Fibroblast of mammary gland (primary cell): ENCODE measurements at regions not wholly inside any gene's neighbourhood (a gene's known extent, or its start where the extent isn't known, plus 50 kb on each side); places are given as distances from the start of the nearest gene placed in this dataset.

Experiments
- DNase-seq: peaks from one replicate; pipeline ENCODE4 v3.0.0-alpha.2; 2010; ENCODE audit warnings: low read depth
- H3K4me3 ChIP-seq: 2 replicates; pipeline ENCODE4 v1.5.1; 2011; ENCODE audit warnings: low read depth, mild to moderate bottlenecking, low read length, moderate library complexity; ENCODE audit not compliant: control insufficient read depth
- TF ChIP-seq, protein P1 (sequence below): conservative IDR thresholded peaks from 2 replicates; pipeline ENCODE4 v1.5.1; 2011; ENCODE audit warnings: low read depth, low read length, inconsistent platforms; ENCODE audit not compliant: control insufficient read depth, insufficient read depth

DNA sequence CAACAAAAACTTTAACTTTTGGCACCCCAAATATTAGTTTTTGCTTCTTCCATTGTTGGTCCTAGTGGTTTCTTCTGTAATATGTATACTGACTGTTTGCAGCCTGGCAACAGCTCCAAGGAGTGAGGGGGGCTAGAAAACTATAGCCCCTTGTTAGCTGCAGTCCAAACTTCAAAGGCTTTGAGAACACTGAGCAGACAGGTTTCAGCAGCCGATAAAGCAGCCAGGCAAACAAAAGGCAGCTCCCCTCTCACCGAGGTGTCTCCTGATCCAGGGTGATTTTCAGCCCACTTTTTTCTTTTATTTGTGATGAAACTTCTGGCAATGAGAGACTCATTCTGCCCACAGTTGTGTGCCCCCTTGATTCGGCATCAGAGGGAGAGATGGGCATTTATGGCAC is 80.7 kb downstream of the OLIG3 start:
- H3K4me3 ChIP-seq: no peak overlapping the region
- no peak for DNase-seq
- TF ChIP-seq, protein P1, sequence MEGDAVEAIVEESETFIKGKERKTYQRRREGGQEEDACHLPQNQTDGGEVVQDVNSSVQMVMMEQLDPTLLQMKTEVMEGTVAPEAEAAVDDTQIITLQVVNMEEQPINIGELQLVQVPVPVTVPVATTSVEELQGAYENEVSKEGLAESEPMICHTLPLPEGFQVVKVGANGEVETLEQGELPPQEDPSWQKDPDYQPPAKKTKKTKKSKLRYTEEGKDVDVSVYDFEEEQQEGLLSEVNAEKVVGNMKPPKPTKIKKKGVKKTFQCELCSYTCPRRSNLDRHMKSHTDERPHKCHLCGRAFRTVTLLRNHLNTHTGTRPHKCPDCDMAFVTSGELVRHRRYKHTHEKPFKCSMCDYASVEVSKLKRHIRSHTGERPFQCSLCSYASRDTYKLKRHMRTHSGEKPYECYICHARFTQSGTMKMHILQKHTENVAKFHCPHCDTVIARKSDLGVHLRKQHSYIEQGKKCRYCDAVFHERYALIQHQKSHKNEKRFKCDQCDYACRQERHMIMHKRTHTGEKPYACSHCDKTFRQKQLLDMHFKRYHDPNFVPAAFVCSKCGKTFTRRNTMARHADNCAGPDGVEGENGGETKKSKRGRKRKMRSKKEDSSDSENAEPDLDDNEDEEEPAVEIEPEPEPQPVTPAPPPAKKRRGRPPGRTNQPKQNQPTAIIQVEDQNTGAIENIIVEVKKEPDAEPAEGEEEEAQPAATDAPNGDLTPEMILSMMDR: no peak

DNA sequence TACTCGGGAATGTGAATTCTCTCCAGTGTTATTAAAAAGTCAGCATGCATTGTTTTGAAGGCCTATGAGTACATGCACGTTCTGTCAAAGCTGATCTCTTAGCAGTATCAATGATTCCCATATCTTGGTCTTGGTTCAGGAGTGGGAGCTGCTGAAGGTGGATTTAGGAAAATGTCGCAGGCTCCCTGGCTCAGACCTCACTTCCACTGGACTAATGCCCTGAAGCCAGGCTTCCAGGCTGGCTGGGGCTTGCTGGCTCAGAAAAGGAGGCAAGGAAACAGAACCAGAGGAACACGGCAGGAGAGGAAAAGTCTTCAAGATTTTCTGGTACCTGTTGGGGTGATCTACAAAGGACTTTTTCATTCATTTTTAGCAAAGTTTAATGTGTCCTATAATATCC is 81.6 kb downstream of the OLIG3 start:
- peak; percentile 12 for DNase-seq

GRCh38 chr6:137409266-137409777 is 84.9 kb downstream of the OLIG3 start:
- no peak overlapping the region for H3K4me3 ChIP-seq
- TF ChIP-seq, protein P1: no peak
- no peak for DNase-seq

More for the DNA sequence above, 81.6 kb downstream of the OLIG3 start:
- no peak overlapping the region for H3K4me3 ChIP-seq
- TF ChIP-seq, protein P1: no peak

DNA sequence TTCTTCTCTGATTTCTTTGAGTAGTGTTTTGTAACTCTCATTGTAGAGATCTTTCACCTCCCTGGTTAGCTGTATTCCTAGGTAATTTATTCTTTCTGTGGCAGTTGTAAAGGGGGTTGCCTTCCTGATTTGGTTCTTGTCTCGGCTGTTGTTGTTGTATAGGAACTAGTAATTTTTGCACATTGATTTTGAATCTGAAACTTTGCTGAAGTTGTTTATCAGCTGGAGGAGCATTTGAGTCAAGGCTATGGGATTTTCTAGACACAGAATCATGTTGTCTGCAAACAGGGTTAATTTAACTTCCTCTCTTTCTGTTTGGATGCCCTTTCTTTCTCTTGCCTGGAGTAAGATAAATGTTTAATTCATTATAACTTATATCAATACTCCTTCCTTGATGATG is 86.4 kb downstream of the OLIG3 start:
- no peak for DNase-seq
- no peak overlapping the region for H3K4me3 ChIP-seq
- TF ChIP-seq, protein P1: no peak

DNA sequence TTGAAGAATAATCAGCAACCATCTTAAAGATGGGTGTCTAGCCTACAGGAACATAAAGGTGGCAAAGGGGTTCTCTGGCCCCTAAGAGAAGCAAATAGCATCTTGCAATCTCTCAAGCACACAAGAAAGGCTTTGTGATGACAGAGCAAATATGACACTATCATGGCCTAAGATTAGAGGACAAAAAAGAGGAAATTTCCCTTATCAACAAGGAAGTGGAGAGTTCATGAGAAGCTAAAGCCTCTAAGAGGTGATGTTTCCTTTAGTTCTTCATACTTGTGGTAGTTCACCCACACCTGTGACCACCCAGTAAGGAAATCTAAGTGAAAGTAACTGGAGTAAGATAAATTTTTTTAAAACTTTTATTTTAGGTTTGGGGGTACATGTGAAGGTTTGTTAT is 88.4 kb downstream of the OLIG3 start:
- TF ChIP-seq, protein P1: no peak
- DNase-seq: no peak
- H3K4me3 ChIP-seq: no peak overlapping the region

DNA sequence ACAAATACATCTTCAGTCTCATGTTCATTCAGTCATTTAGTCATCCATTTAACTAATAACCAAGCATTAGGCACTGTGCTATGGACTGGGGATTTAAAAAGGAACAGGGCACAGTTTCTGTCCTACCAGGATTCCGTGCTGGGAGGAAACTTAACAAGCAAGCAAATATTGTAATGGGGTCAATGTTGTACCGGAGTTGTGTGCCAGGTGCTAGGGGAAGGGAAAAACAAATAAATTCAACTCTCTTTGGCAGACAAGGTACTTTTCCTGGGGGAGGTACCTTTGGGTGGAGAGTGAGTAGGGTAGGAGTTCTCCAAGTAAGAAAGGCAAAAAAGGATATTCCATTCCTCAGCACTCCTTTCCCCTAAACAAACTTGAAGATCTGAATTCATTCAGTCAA is 90.3 kb downstream of the OLIG3 start:
- H3K4me3 ChIP-seq: no peak overlapping the region
- TF ChIP-seq, protein P1: no peak
- no peak for DNase-seq

DNA sequence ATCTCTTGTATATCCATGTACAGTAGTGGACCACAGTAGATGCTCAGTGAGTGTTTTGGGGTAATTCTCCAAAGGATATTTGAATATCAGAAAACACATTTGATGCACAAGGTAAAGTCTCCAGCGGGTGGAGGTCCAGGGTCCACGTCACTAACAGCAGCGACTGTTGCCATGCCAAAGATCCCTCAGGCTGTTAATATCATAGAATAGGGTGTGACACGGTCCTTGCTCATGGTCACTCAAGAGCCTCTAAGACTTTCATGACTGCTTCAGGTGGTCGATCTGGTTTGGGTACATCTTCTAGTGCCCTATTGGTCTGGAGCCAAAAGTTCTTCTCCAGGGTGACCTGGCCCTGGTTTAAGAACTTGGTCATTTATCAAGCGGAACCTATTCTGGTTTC is 90.8 kb downstream of the OLIG3 start:
- no peak for DNase-seq
- H3K4me3 ChIP-seq: no peak overlapping the region
- TF ChIP-seq, protein P1: no peak
